CD4-positive, alpha-beta T cell treated with Interleukin-15 for 4 hours (primary cell): ENCODE measurements at regions not wholly inside any gene's neighbourhood (a gene's known extent, or its start where the extent isn't known, plus 50 kb on each side); places are given as distances from the start of the nearest gene placed in this dataset.
A peak's percentile ranks its signal among the peaks of the same experiment; 100 is the strongest.
"Not testable (repeated sequence)": the region's sequence is repeated elsewhere in the genome, so short reads cannot be mapped to it uniquely, and the experiment has no call there.

ENCODE experiments used
- DNase-seq: peaks from one replicate; pipeline ENCODE4 v3.0.0-alpha.2; 2020; ENCODE audit warnings: low spot score

- DNase-seq = no peak
Observed at GRCh38 chr10:4262870-4263600, 478.0 kb upstream of the KLF6 start.

- no peak for DNase-seq
Observed at GRCh38 chr10:4262449-4262848, 477.4 kb upstream of the KLF6 start.

GRCh38 chr10:4260483-4261124 lies 475.6 kb upstream of the KLF6 start:
- no peak for DNase-seq

GRCh38 chr10:4257939-4258465 lies 473.0 kb upstream of the KLF6 start:
- DNase-seq = no peak

GRCh38 chr10:4256971-4257370 lies 472.0 kb upstream of the KLF6 start:
- DNase-seq = no peak

GRCh38 chr10:4255751-4256150 lies 470.7 kb upstream of the KLF6 start:
- no peak for DNase-seq

- DNase-seq = no peak
Observed at GRCh38 chr10:4254101-4254994, 469.3 kb upstream of the KLF6 start.

- no peak for DNase-seq
Observed at GRCh38 chr10:4252701-4253100, 467.7 kb upstream of the KLF6 start.

GRCh38 chr10:4250587-4250887 lies 465.5 kb upstream of the KLF6 start:
- no peak for DNase-seq

- DNase-seq = no peak
Observed at GRCh38 chr10:4249841-4250586, 465.0 kb upstream of the KLF6 start.

- no peak for DNase-seq
Observed at GRCh38 chr10:4247379-4247778, 462.4 kb upstream of the KLF6 start.

- DNase-seq = peak; percentile 6
Observed at GRCh38 chr10:4246881-4247358, 461.9 kb upstream of the KLF6 start.

- DNase-seq = peak; percentile 12
Observed at GRCh38 chr10:4243651-4244050, 458.6 kb upstream of the KLF6 start.

- DNase-seq = no peak
Observed at GRCh38 chr10:4243169-4243568, 458.2 kb upstream of the KLF6 start.

GRCh38 chr10:4242561-4243035 lies 457.6 kb upstream of the KLF6 start:
- no peak for DNase-seq

- no peak for DNase-seq
Observed at GRCh38 chr10:4241724-4242345, 456.8 kb upstream of the KLF6 start.

- no peak for DNase-seq
Observed at GRCh38 chr10:4240608-4241197, 455.7 kb upstream of the KLF6 start.

GRCh38 chr10:4239186-4239585 lies 454.2 kb upstream of the KLF6 start:
- no peak for DNase-seq

- DNase-seq = not testable (repeated sequence)
Observed at GRCh38 chr10:4236905-4237304, 451.9 kb upstream of the KLF6 start.

GRCh38 chr10:4234661-4235060 lies 449.7 kb upstream of the KLF6 start:
- DNase-seq = peak; percentile 64

- no peak for DNase-seq
Observed at GRCh38 chr10:4231439-4231838, 446.4 kb upstream of the KLF6 start.
